A549 (cell line): ENCODE measurements at regions not wholly inside any gene's neighbourhood (a gene's known extent, or its start where the extent isn't known, plus 50 kb on each side); places are given as distances from the start of the nearest gene placed in this dataset.

Source experiments
- ATAC-seq, 2 experiments: fragments of 200-7000 bp in 1 of 2; fragments of >200 bp in 1 of 2; cut with Nextera tagmentation in 1 of 2; cut with Tn5 transposase in 1 of 2; 3 replicates each; pipeline versions ENCODE4 v1.8.0 to v1.9.1; 2018 to 2020; ENCODE audit warnings: mild to moderate bottlenecking in 1 of 2, moderate library complexity in 1 of 2
- CTCF ChIA-PET: fragments of 300-600 bp; sonication (Branson Sonifier 250); formaldehyde crosslinking; extraction: SDS; loops from one replicate; lab custom pipeline; 2021; ENCODE audit warnings: antibody characterized with exemption, inconsistent platforms; lab: Yijun Ruan, JAX
- POLR2A ChIA-PET: fragments of 350-600 bp; formaldehyde crosslinking; extraction: SDS; loops from one replicate; lab custom pipeline; 2021; ENCODE audit warnings: antibody characterized with exemption, inconsistent platforms; lab: Yijun Ruan, JAX
- DNase-seq, 2 experiments: peaks; one replicate each; pipeline versions ENCODE4 v3.0.0 to v3.0.0-alpha.2; 2011 to 2016; ENCODE audit warnings: low read depth in 1 of 2, low spot score in 1 of 2
- FAIRE-seq: peaks from 2 replicates; lab custom pipeline; 2011; peaks lifted over from hg19 to GRCh38; lab: Jason Lieb, UNC
- H3K27ac ChIP-seq, 2 experiments: fragments of >200 bp; sonication (Bioruptor Twin); formaldehyde crosslinking; 3 replicates each; pipeline ENCODE4 v1.5.1; 2016 to 2017
- H3K4me1 ChIP-seq: fragments of >200 bp; sonication (Bioruptor Twin); formaldehyde crosslinking; 3 replicates; pipeline ENCODE4 v1.6.1; 2016
- H3K4me2 ChIP-seq: fragments of >200 bp; sonication (Bioruptor Twin); formaldehyde crosslinking; 3 replicates; pipeline ENCODE4 v1.6.1; 2016
- H3K4me3 ChIP-seq: fragments of >200 bp; sonication (Bioruptor Twin); formaldehyde crosslinking; 3 replicates; pipeline ENCODE4 v1.5.1; 2016
- H3K9me3 ChIP-seq: fragments of >200 bp; sonication (Bioruptor Twin); formaldehyde crosslinking; 3 replicates; pipeline ENCODE4 v1.6.1; 2016
- CBX2 ChIP-seq: fragments of 200-600 bp; sonication (generic); IDR thresholded peaks from 2 replicates; pipeline ENCODE4 v1.6.1; 2016; ENCODE audit warnings: low read depth, mild to moderate bottlenecking, borderline replicate concordance
- CTCF ChIP-seq: fragments of >200 bp; sonication (Bioruptor Twin); formaldehyde crosslinking; IDR thresholded peaks from 3 replicates; pipeline ENCODE4 v1.5.1; 2016
- EHMT2 ChIP-seq: fragments of 200-600 bp; sonication (generic); IDR thresholded peaks from 2 replicates; pipeline ENCODE4 v1.6.1; 2016; ENCODE audit warnings: antibody characterized with exemption, low read depth, mild to moderate bottlenecking, moderate library complexity
- FOSL2 ChIP-seq, 2 experiments: fragments of 450-650 bp in 1 of 2; fragments of >200 bp in 1 of 2; sonication (Bioruptor Twin) in 1 of 2; formaldehyde crosslinking; IDR thresholded peaks; 2 replicates each; pipeline versions ENCODE4 v1.5.0 to v1.6.1; 2016 to 2020; ENCODE audit warnings: mild to moderate bottlenecking in 1 of 2, moderate library complexity in 1 of 2
- HES2 ChIP-seq: fragments of >200 bp; sonication (Bioruptor Twin); formaldehyde crosslinking; IDR thresholded peaks from 2 replicates; pipeline ENCODE4 v1.6.1; 2016
- HEYL ChIP-seq: fragments of 250-450 bp; sonication (Bioruptor Pico); IDR thresholded peaks from 2 replicates; pipeline ENCODE4 v1.8.0; 2021; ENCODE audit warnings: mild to moderate bottlenecking, moderate library complexity
- JUN ChIP-seq, 2 experiments: fragments of >200 bp; sonication (Bioruptor Twin); formaldehyde crosslinking; IDR thresholded peaks; 2 replicates in 1 of 2; 3 replicates in 1 of 2; pipeline ENCODE4 v1.6.1; 2016 to 2017
- KDM5A ChIP-seq: fragments of 200-600 bp; sonication (generic); IDR thresholded peaks from 2 replicates; pipeline ENCODE4 v1.6.1; 2016; ENCODE audit warnings: antibody characterized with exemption, mild to moderate bottlenecking
- MAFK ChIP-seq: fragments of 450-650 bp; IDR thresholded peaks from 2 replicates; pipeline ENCODE4 v1.6.1; 2014; ENCODE audit not compliant: partially characterized antibody
- MAZ ChIP-seq: fragments of 150-350 bp; IDR thresholded peaks from 2 replicates; pipeline ENCODE4 v1.6.1; 2014; ENCODE audit warnings: antibody characterized with exemption, low read depth, low read length, borderline replicate concordance
- RAD21 ChIP-seq, 2 experiments: fragments of >200 bp in 1 of 2; sonication (Bioruptor Twin) in 1 of 2; formaldehyde crosslinking in 1 of 2; IDR thresholded peaks in 1 of 2; conservative IDR thresholded peaks in 1 of 2; 2 replicates in 1 of 2; 3 replicates in 1 of 2; pipeline ENCODE4 v1.6.1; 2012 to 2018; ENCODE audit warnings: inconsistent platforms in 1 of 2
- RARB ChIP-seq: fragments of 250-450 bp; sonication (Bioruptor Pico); IDR thresholded peaks from 2 replicates; pipeline ENCODE4 v1.8.0; 2021; ENCODE audit warnings: mild to moderate bottlenecking, moderate library complexity
- RFX5 ChIP-seq: fragments of 450-650 bp; IDR thresholded peaks from 2 replicates; pipeline ENCODE4 v1.7.1; 2014; ENCODE audit warnings: antibody characterized with exemption, mild to moderate bottlenecking, moderate library complexity
- SMC3 ChIP-seq: fragments of >200 bp; sonication (Bioruptor Twin); formaldehyde crosslinking; IDR thresholded peaks from 3 replicates; pipeline ENCODE4 v1.6.1; 2018; ENCODE audit warnings: inconsistent platforms
- TFCP2L1 ChIP-seq: fragments of 250-450 bp; sonication (Bioruptor Pico); IDR thresholded peaks from 2 replicates; pipeline ENCODE4 v1.5.0; 2021; ENCODE audit warnings: mild to moderate bottlenecking
- ZFP36 ChIP-seq: fragments of 450-650 bp; IDR thresholded peaks from 2 replicates; pipeline ENCODE4 v1.6.1; 2014; ENCODE audit warnings: borderline replicate concordance; ENCODE audit not compliant: partially characterized antibody
- WGBS: methylation state at CpG from one replicate; pipeline ENCODE4 v1.1.6; 2017; ENCODE audit errors: missing lambda C conversion rate; 5-methylcytosine and 5-hydroxymethylcytosine counted together
- TF ChIP-seq, protein P1 (sequence below): fragments of 150-350 bp; IDR thresholded peaks from 2 replicates; pipeline ENCODE4 v1.6.1; 2014; ENCODE audit warnings: low read depth, mild to moderate bottlenecking, low read length
- TF ChIP-seq, protein P2 (sequence below): fragments of >200 bp; sonication (Bioruptor Twin); formaldehyde crosslinking; IDR thresholded peaks from 3 replicates; pipeline ENCODE4 v1.6.1; 2016
- TF ChIP-seq, protein P3 (sequence below): IDR thresholded peaks from 2 replicates; pipeline ENCODE4 v1.6.1; 2012; ENCODE audit warnings: low read depth, borderline replicate concordance

DNA sequence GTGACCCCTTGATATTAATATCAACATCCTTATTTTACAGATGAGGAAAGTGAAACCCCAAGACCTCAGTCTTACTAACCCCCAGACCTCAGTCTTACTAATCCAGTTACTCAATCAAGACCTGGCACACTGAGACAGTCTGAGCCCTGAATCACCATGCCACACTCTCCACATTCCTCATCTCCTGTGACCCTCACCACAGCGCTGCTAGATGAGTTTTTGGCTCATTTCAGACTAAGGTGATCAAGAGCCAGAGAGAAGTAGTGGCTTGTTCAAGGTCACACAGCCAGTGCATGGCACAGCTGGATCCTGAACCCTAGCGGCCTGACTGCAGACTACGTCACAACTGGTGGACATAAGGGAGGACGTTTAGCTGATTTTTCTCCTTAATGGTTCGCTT lies 579.2 kb downstream of the BCL11B start:
- WGBS: 20% methylated on average over 5 of the region's 5 CpGs
- FAIRE-seq: no peak
- CTCF ChIA-PET: interaction anchor here (0.8 to 1.4 kb wide), 2 partner anchors 8 to 10 kb away, joined by 4 to 6 read pairs; no protein-coding TSS in a partner anchor

DNA sequence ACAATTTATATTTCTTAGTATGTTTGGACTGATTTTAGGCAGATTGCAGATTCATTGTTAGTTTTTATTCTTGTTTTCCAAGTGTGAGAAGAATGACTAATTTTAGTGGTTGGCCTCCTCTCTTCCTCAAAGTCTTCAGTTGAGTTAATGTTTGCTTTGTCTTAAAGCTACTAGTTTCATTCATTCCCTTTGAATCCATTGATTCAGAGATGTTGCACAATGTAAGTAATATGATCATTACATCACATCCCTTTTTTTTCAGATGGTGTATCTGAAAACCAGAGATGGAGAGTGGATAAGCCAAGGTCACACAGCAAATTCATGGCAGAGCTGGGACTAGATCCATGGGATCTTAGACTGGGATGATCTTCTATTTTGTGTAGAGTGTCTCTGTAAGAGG lies 577.5 kb downstream of the BCL11B start:
- ChIA-PET POLR2A (no interaction called here), CTCF (interaction anchor here (0.9 kb wide), 1 partner anchor 9 kb away, joined by 4 read pairs; no protein-coding TSS in a partner anchor)
- FAIRE-seq (no peak), DNase-seq (no peak), ATAC-seq (no peak)
- no peak overlapping the region for H3K4me3 ChIP-seq
- no peaks in the 10 kb centered on the region for H3K4me1 ChIP-seq
- TF ChIP-seq RAD21 (conservative IDR thresholded peaks at IDR 0.05 in 1 of 2, IDR thresholded peaks at IDR 0.05 in 1 of 2) (no peak), TFCP2L1 (CRISPR knock-in tag) (no peak), HES2 (no peak), EHMT2 (no peak), MAZ (no peak), FOSL2 (IDR thresholded peaks at IDR 0.05) (no peak), FOSL2 (CRISPR knock-in tag; IDR thresholded peaks at IDR 0.05) (no peak), RARB (CRISPR knock-in tag) (no peak), MAFK (no peak), KDM5A (no peak), HEYL (CRISPR knock-in tag) (no peak)
- TF ChIP-seq, protein P1, sequence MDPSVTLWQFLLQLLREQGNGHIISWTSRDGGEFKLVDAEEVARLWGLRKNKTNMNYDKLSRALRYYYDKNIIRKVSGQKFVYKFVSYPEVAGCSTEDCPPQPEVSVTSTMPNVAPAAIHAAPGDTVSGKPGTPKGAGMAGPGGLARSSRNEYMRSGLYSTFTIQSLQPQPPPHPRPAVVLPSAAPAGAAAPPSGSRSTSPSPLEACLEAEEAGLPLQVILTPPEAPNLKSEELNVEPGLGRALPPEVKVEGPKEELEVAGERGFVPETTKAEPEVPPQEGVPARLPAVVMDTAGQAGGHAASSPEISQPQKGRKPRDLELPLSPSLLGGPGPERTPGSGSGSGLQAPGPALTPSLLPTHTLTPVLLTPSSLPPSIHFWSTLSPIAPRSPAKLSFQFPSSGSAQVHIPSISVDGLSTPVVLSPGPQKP: no peak
- TF ChIP-seq, protein P2, sequence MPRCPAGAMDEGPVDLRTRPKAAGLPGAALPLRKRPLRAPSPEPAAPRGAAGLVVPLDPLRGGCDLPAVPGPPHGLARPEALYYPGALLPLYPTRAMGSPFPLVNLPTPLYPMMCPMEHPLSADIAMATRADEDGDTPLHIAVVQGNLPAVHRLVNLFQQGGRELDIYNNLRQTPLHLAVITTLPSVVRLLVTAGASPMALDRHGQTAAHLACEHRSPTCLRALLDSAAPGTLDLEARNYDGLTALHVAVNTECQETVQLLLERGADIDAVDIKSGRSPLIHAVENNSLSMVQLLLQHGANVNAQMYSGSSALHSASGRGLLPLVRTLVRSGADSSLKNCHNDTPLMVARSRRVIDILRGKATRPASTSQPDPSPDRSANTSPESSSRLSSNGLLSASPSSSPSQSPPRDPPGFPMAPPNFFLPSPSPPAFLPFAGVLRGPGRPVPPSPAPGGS: no peak
- TF ChIP-seq, protein P3, sequence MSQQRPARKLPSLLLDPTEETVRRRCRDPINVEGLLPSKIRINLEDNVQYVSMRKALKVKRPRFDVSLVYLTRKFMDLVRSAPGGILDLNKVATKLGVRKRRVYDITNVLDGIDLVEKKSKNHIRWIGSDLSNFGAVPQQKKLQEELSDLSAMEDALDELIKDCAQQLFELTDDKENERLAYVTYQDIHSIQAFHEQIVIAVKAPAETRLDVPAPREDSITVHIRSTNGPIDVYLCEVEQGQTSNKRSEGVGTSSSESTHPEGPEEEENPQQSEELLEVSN: no peak
- no peak overlapping the region for H3K4me2 ChIP-seq
- H3K27ac ChIP-seq: no peak overlapping the region
- no peaks in the 10 kb centered on the region for H3K9me3 ChIP-seq

More for the DNA sequence above, 579.2 kb downstream of the BCL11B start:
- no peak for TF ChIP-seq KDM5A
- no peak for TF ChIP-seq RARB (CRISPR knock-in tag)
- TF ChIP-seq ZFP36: no peak
- TF ChIP-seq CTCF: no peak
- TF ChIP-seq SMC3: no peak
- no peak for TF ChIP-seq JUN (IDR thresholded peaks at IDR 0.05)
- no peak for TF ChIP-seq RAD21 (conservative IDR thresholded peaks at IDR 0.05 in 1 of 2, IDR thresholded peaks at IDR 0.05 in 1 of 2)
- TF ChIP-seq RFX5: no peak
- TF ChIP-seq CBX2: no peak
- ATAC-seq (no peak), DNase-seq (no peak)
- Histone ChIP-seq H3K4me2 (no peak overlapping the region), H3K4me1 (no peaks in the 10 kb centered on the region), H3K9me3 (no peaks in the 10 kb centered on the region), H3K27ac (no peak overlapping the region), H3K4me3 (no peak overlapping the region)
- POLR2A ChIA-PET: no interaction called here
